IMR-90 (cell line): ENCODE measurements at regions not wholly inside any gene's neighbourhood (a gene's known extent, or its start where the extent isn't known, plus 50 kb on each side); places are given as distances from the start of the nearest gene placed in this dataset.

ENCODE experiments used
- ATAC-seq: fragments of 200-7000 bp; cut with Tn5 transposase; 2 replicates; pipeline ENCODE4 v1.9.1; 2020; ENCODE audit warnings: low read depth, mild to moderate bottlenecking, moderate library complexity
- BruUV-seq: library from RNA; stranded (reverse); fragments of 400-500 nt; replicated peaks from 2 replicates; lab custom pipeline; 2021; lab: Mats Ljungman, UMichigan
- CTCF ChIA-PET: fragments of 300-600 bp; formaldehyde crosslinking; extraction: SDS; loops from one replicate; lab custom pipeline; 2021; ENCODE audit warnings: antibody characterized with exemption; lab: Yijun Ruan, JAX
- POLR2A ChIA-PET: fragments of 300-600 bp; sonication (Branson Sonifier 250); formaldehyde crosslinking; loops from one replicate; lab custom pipeline; 2022; ENCODE audit warnings: antibody characterized with exemption; ENCODE audit not compliant: unreplicated experiment; lab: Charles Lee
- DNase-seq: peaks from one replicate; pipeline ENCODE4 v3.0.0; 2013
- H2AFZ ChIP-seq: replicated peaks from 2 replicates; pipeline ENCODE3; 2013; ENCODE audit warnings: low read length, mild to moderate bottlenecking; ENCODE audit not compliant: poor library complexity
- H2AK5ac ChIP-seq: 2 replicates; pipeline ENCODE4 v1.6.1; 2013; ENCODE audit warnings: low read depth, low read length, inconsistent platforms
- H2AK9ac ChIP-seq: replicated peaks from 2 replicates; pipeline ENCODE3; 2013; ENCODE audit warnings: mild to moderate bottlenecking, low read depth, low read length, moderate library complexity; ENCODE audit not compliant: poor library complexity
- H2BK120ac ChIP-seq: 2 replicates; pipeline ENCODE4 v1.6.1; 2013; ENCODE audit warnings: low read depth, low read length, inconsistent platforms
- H2BK15ac ChIP-seq: 3 replicates; pipeline ENCODE4 v1.6.1; 2013; ENCODE audit warnings: low read depth, low read length, inconsistent platforms
- H2BK20ac ChIP-seq: 2 replicates; pipeline ENCODE4 v1.6.1; 2013; ENCODE audit warnings: low read depth, mild to moderate bottlenecking, inconsistent platforms, low read length, moderate library complexity
- H2BK5ac ChIP-seq: 2 replicates; pipeline ENCODE4 v1.6.1; 2013; ENCODE audit warnings: mild to moderate bottlenecking, low read depth, low read length, inconsistent platforms; ENCODE audit not compliant: poor library complexity, severe bottlenecking
- H3K14ac ChIP-seq: replicated peaks from 2 replicates; pipeline ENCODE4 v1.6.1; 2013; ENCODE audit warnings: low read depth, low read length, inconsistent platforms
- H3K18ac ChIP-seq: 2 replicates; pipeline ENCODE4 v1.6.1; 2013; ENCODE audit warnings: low read depth, low read length, control low read depth
- H3K23ac ChIP-seq: 2 replicates; pipeline ENCODE4 v1.6.1; 2013; ENCODE audit warnings: low read depth, low read length, inconsistent platforms
- H3K27ac ChIP-seq: 2 replicates; pipeline ENCODE4 v1.5.1; 2013; ENCODE audit warnings: mild to moderate bottlenecking, control low read depth, low read length; ENCODE audit not compliant: insufficient read depth
- H3K27me3 ChIP-seq: 2 replicates; pipeline ENCODE4 v1.6.1; 2013; ENCODE audit warnings: low read length; ENCODE audit not compliant: control insufficient read depth, insufficient read depth
- H3K36me3 ChIP-seq: 2 replicates; pipeline ENCODE4 v1.6.1; 2013; ENCODE audit warnings: low read length, mixed read lengths; ENCODE audit not compliant: control insufficient read depth, insufficient read depth
- H3K4ac ChIP-seq: 2 replicates; pipeline ENCODE4 v1.6.1; 2013; ENCODE audit warnings: low read depth, low read length, inconsistent platforms
- H3K4me1 ChIP-seq: 2 replicates; pipeline ENCODE4 v1.6.1; 2013; ENCODE audit warnings: low read length, mixed read lengths; ENCODE audit not compliant: control insufficient read depth, insufficient read depth
- H3K4me2 ChIP-seq: 2 replicates; pipeline ENCODE4 v1.6.1; 2013; ENCODE audit warnings: low read depth, mild to moderate bottlenecking, control low read depth, low read length, moderate library complexity
- H3K4me3 ChIP-seq: 2 replicates; pipeline ENCODE4 v1.5.1; 2013; ENCODE audit warnings: low read depth, mild to moderate bottlenecking, control low read depth, low read length, moderate library complexity; ENCODE audit not compliant: insufficient read depth
- H3K56ac ChIP-seq: 2 replicates; pipeline ENCODE4 v1.6.1; 2013; ENCODE audit warnings: low read length, inconsistent platforms; ENCODE audit not compliant: insufficient read depth; ENCODE audit errors: extremely low read depth
- H3K79me1 ChIP-seq, 2 experiments: 2 replicates each; pipeline ENCODE4 v1.6.1; 2013; ENCODE audit warnings: low read length in 2 of 2, inconsistent platforms in 1 of 2, low read depth in 1 of 2
- H3K9ac ChIP-seq: 2 replicates; pipeline ENCODE4 v1.6.1; 2013; ENCODE audit warnings: low read depth, low read length, control low read depth
- H3K9me1 ChIP-seq: 2 replicates; pipeline ENCODE4 v1.6.1; 2013; ENCODE audit warnings: low read length, inconsistent platforms; ENCODE audit not compliant: insufficient read depth
- H3K9me3 ChIP-seq: 2 replicates; pipeline ENCODE4 v1.6.1; 2013; ENCODE audit warnings: low read length; ENCODE audit not compliant: control insufficient read depth, insufficient read depth
- H4K20me1 ChIP-seq: 2 replicates; pipeline ENCODE4 v1.6.1; 2013; ENCODE audit warnings: low read length, inconsistent platforms; ENCODE audit not compliant: insufficient read depth
- H4K5ac ChIP-seq: 2 replicates; pipeline ENCODE4 v1.6.1; 2013; ENCODE audit warnings: mild to moderate bottlenecking, low read depth, low read length, control low read depth
- H4K8ac ChIP-seq, 2 experiments: 2 replicates each; pipeline ENCODE4 v1.6.1; 2013; ENCODE audit warnings: low read depth in 2 of 2, low read length in 2 of 2, control low read depth in 1 of 2, inconsistent platforms in 1 of 2
- H4K91ac ChIP-seq: 2 replicates; pipeline ENCODE4 v1.6.1; 2013; ENCODE audit warnings: low read depth, low read length, inconsistent platforms; ENCODE audit not compliant: insufficient read depth
- MAFK ChIP-seq: IDR thresholded peaks from 2 replicates; pipeline ENCODE4 v1.6.1; 2012; ENCODE audit warnings: low read depth, low read length, improper control_type of control experiment
- POLR2A ChIP-seq: IDR thresholded peaks from 2 replicates; pipeline ENCODE4 v1.6.1; 2012; ENCODE audit warnings: mild to moderate bottlenecking, low read depth, low read length
- RCOR1 ChIP-seq: IDR thresholded peaks from 2 replicates; pipeline ENCODE4 v1.6.1; 2012; ENCODE audit warnings: mild to moderate bottlenecking, low read length, improper control_type of control experiment; ENCODE audit not compliant: insufficient replicate concordance
- SMC3 ChIP-seq: fragments of 150-350 bp; IDR thresholded peaks from 2 replicates; pipeline ENCODE4 v1.6.1; 2016; ENCODE audit warnings: low read depth, mild to moderate bottlenecking, antibody characterized with exemption, low read length, moderate library complexity
- WGBS, 2 experiments: methylation state at CpG; one replicate each; pipeline versions ENCODE4 v1.1.5 to v1.1.7; 2013; ENCODE audit warnings: missing lambda C conversion rate in 2 of 2; ENCODE audit not compliant: insufficient read length in 1 of 2; ENCODE audit errors: extremely low coverage in 2 of 2; 5-methylcytosine and 5-hydroxymethylcytosine counted together
- dilution Hi-C: fragments of 300-500 bp; cut with HindIII; formaldehyde crosslinking; loops from one replicate; pipeline ENCODE4 v1.14.3; 2018; ENCODE audit warnings: low sequenced_read_pairs; ENCODE audit not compliant: unreplicated experiment
- in situ Hi-C: fragments of 300-500 bp; cut with MboI; formaldehyde crosslinking; loops from 3 replicates; pipeline ENCODE4 v1.14.3; 2019; ENCODE audit warnings: low sequenced_read_pairs, inconsistent platforms, mixed read lengths
- intact Hi-C: fragments of 100-400 bp; cut with micrococcal nuclease; formaldehyde crosslinking; loops from 2 replicates; pipeline ENCODE4 v1.10.0; 2022

GRCh38 chr1:229793488-229793887 lies 167.4 kb downstream of the URB2 start:
- TF ChIP-seq POLR2A, result no peak
- TF ChIP-seq RCOR1, result no peak
- TF ChIP-seq MAFK, result no peak
- TF ChIP-seq SMC3, result no peak
- intact Hi-C loops (no loop called here), dilution Hi-C loops (no loop called here), in situ Hi-C loops (no loop called here)
- Histone ChIP-seq H3K4me2 (no peak overlapping the region), H3K4me1 (no peaks in the 10 kb centered on the region), H3K27me3 (no peaks in the 10 kb centered on the region), H2BK15ac (no peak overlapping the region), H4K91ac (no peak overlapping the region), H3K27ac (no peak overlapping the region), H3K14ac (no peak overlapping the region), H2BK120ac (no peak overlapping the region), H4K20me1 (no peaks in the 10 kb centered on the region), H3K4ac (no peak overlapping the region), H4K8ac (no peak overlapping the region), H3K4me3 (no peak overlapping the region), H2AFZ (no peak overlapping the region), H2AK9ac (no peak overlapping the region), H3K23ac (no peak overlapping the region), H3K9ac (no peak overlapping the region), H2BK20ac (no peak overlapping the region), H3K9me1 (no peaks in the 10 kb centered on the region), H3K9me3 (no peaks in the 10 kb centered on the region), H3K79me1 (no peaks in the 10 kb centered on the region), H3K56ac (no peak overlapping the region), H2AK5ac (no peak overlapping the region), H4K5ac (no peak overlapping the region), H3K36me3 (no peaks in the 10 kb centered on the region), H2BK5ac (no peak overlapping the region), H3K18ac (no peak overlapping the region)
- ChIA-PET CTCF (no interaction called here), POLR2A (no interaction called here)
- ATAC-seq (no peak), DNase-seq (no peak)
- no CpG with 5 or more reads among the region's 5 CpGs for WGBS, 2 experiments
- BruUV-seq, result no TSS peak
